H9 (cell line): ENCODE measurements at regions not wholly inside any gene's neighbourhood (a gene's known extent, or its start where the extent isn't known, plus 50 kb on each side); places are given as distances from the start of the nearest gene placed in this dataset.

Source experiments
- DNase-seq: peaks from one replicate; pipeline ENCODE4 v3.0.0-alpha.2; 2017
- H2AFZ ChIP-seq: one replicate; pipeline ENCODE4 v1.6.1; 2013; ENCODE audit warnings: mild to moderate bottlenecking, low read length, control low read depth, moderate library complexity
- H2AK5ac ChIP-seq: 2 replicates; pipeline ENCODE4 v1.6.1; 2013; ENCODE audit warnings: low read length, control low read depth, mixed read lengths; ENCODE audit not compliant: insufficient read length
- H2BK120ac ChIP-seq: one replicate; pipeline ENCODE4 v1.6.1; 2013; ENCODE audit warnings: low read depth, mild to moderate bottlenecking, low read length, control low read depth, inconsistent platforms; ENCODE audit not compliant: poor library complexity, severe bottlenecking
- H2BK12ac ChIP-seq: 2 replicates; pipeline ENCODE4 v1.6.1; 2013; ENCODE audit warnings: low read length, control low read depth, mixed read lengths, low read depth; ENCODE audit not compliant: insufficient read length
- H2BK15ac ChIP-seq: 2 replicates; pipeline ENCODE4 v1.6.1; 2013; ENCODE audit warnings: low read depth, low read length, control low read depth
- H2BK20ac ChIP-seq: one replicate; pipeline ENCODE4 v1.6.1; 2013; ENCODE audit warnings: low read depth, mild to moderate bottlenecking, low read length, control low read depth, inconsistent platforms; ENCODE audit not compliant: poor library complexity, severe bottlenecking
- H2BK5ac ChIP-seq: 2 replicates; pipeline ENCODE4 v1.6.1; 2013; ENCODE audit warnings: low read length, control low read depth, mixed read lengths; ENCODE audit not compliant: insufficient read length
- H3K14ac ChIP-seq: 2 replicates; pipeline ENCODE4 v1.6.1; 2013; ENCODE audit warnings: low read length, control low read depth; ENCODE audit not compliant: insufficient read depth
- H3K18ac ChIP-seq: 2 replicates; pipeline ENCODE4 v1.6.1; 2013; ENCODE audit warnings: low read depth, mild to moderate bottlenecking, mixed read lengths, low read length, control low read depth; ENCODE audit not compliant: insufficient read length
- H3K23ac ChIP-seq: 2 replicates; pipeline ENCODE4 v1.6.1; 2013; ENCODE audit warnings: low read length, control low read depth, mixed read lengths, low read depth; ENCODE audit not compliant: insufficient read length
- H3K23me2 ChIP-seq: 2 replicates; pipeline ENCODE4 v1.6.1; 2013; ENCODE audit warnings: low read depth, mild to moderate bottlenecking, mixed read lengths, low read length, control low read depth; ENCODE audit not compliant: insufficient read length, poor library complexity, severe bottlenecking
- H3K27ac ChIP-seq: 2 replicates; pipeline ENCODE4 v1.5.1; 2013; ENCODE audit warnings: low read length, control low read depth, mixed read lengths, low read depth; ENCODE audit not compliant: insufficient read length
- H3K27me3 ChIP-seq: 2 replicates; pipeline ENCODE4 v1.6.1; 2013; ENCODE audit warnings: low read length, control low read depth, inconsistent platforms; ENCODE audit not compliant: insufficient read depth
- H3K4ac ChIP-seq: 2 replicates; pipeline ENCODE4 v1.6.1; 2013; ENCODE audit warnings: low read depth, mild to moderate bottlenecking, control low read depth, inconsistent platforms, low read length, moderate library complexity
- H3K4me1 ChIP-seq: 2 replicates; pipeline ENCODE4 v1.6.1; 2013; ENCODE audit warnings: low read length, control low read depth, inconsistent platforms; ENCODE audit not compliant: insufficient read depth
- H3K4me2 ChIP-seq: 2 replicates; pipeline ENCODE4 v1.6.1; 2013; ENCODE audit warnings: low read length, control low read depth, mixed read lengths; ENCODE audit not compliant: insufficient read length, insufficient read depth
- H3K56ac ChIP-seq: 2 replicates; pipeline ENCODE4 v1.6.1; 2013; ENCODE audit warnings: low read depth, mild to moderate bottlenecking, mixed read lengths, low read length, control low read depth; ENCODE audit not compliant: insufficient read length
- H3K79me1 ChIP-seq: 2 replicates; pipeline ENCODE4 v1.6.1; 2013; ENCODE audit warnings: low read depth, mild to moderate bottlenecking, moderate library complexity, low read length, control low read depth, inconsistent platforms; ENCODE audit not compliant: insufficient read depth, poor library complexity, severe bottlenecking
- H3K79me2 ChIP-seq: 2 replicates; pipeline ENCODE4 v1.6.1; 2013; ENCODE audit warnings: low read length, control low read depth, inconsistent platforms; ENCODE audit not compliant: insufficient read depth
- H3K9ac ChIP-seq: 2 replicates; pipeline ENCODE4 v1.6.1; 2013; ENCODE audit warnings: low read length, control low read depth, mixed read lengths; ENCODE audit not compliant: insufficient read length; ENCODE audit errors: extremely low read depth
- H3K9me3 ChIP-seq: one replicate; pipeline ENCODE4 v1.6.1; 2013; ENCODE audit warnings: low read depth, low read length, inconsistent platforms; ENCODE audit not compliant: control insufficient read depth
- H3T11ph ChIP-seq: one replicate; pipeline ENCODE4 v1.6.1; 2013; ENCODE audit warnings: mild to moderate bottlenecking, low read length, control low read depth, inconsistent platforms
- H4K20me1 ChIP-seq: one replicate; pipeline ENCODE4 v1.6.1; 2013; ENCODE audit not compliant: control insufficient read depth, insufficient read length, insufficient read depth
- H4K5ac ChIP-seq: 2 replicates; pipeline ENCODE4 v1.6.1; 2013; ENCODE audit warnings: low read depth, mild to moderate bottlenecking, mixed read lengths, low read length, control low read depth; ENCODE audit not compliant: insufficient read length
- H4K8ac ChIP-seq: replicated peaks from 2 replicates; pipeline ENCODE4 v1.6.1; 2013; ENCODE audit warnings: low read length, control low read depth, mixed read lengths, low read depth; ENCODE audit not compliant: insufficient read length
- H4K91ac ChIP-seq: 2 replicates; pipeline ENCODE4 v1.6.1; 2013; ENCODE audit warnings: low read depth, mild to moderate bottlenecking, moderate library complexity, mixed read lengths, low read length, control low read depth; ENCODE audit not compliant: insufficient read length
- H3K27ac Mint-ChIP-seq, 3 experiments: 2 replicates in 2 of 3; 3 replicates in 1 of 3; pipeline ENCODE4 v1.8.0; 2020 to 2021; ENCODE audit warnings: mixed read lengths in 3 of 3, mild to moderate bottlenecking in 1 of 3, moderate library complexity in 1 of 3
- H3K27me3 Mint-ChIP-seq: 2 replicates; pipeline ENCODE4 v1.8.0; 2021; ENCODE audit warnings: low read depth, mild to moderate bottlenecking, moderate library complexity, mixed read lengths
- H3K36me3 Mint-ChIP-seq, 3 experiments: 2 replicates in 2 of 3; 3 replicates in 1 of 3; pipeline ENCODE4 v1.8.0; 2020 to 2021; ENCODE audit warnings: low read depth in 3 of 3, mixed read lengths in 3 of 3; ENCODE audit not compliant: insufficient read depth in 1 of 3
- H3K4me1 Mint-ChIP-seq, 2 experiments: 2 replicates each; pipeline ENCODE4 v1.8.0; 2020; ENCODE audit warnings: mixed read lengths in 2 of 2
- H3K4me3 Mint-ChIP-seq, 2 experiments: 2 replicates in 1 of 2; 3 replicates in 1 of 2; pipeline ENCODE4 v1.8.0; 2020 to 2021; ENCODE audit warnings: mild to moderate bottlenecking in 2 of 2, mixed read lengths in 2 of 2, moderate library complexity in 1 of 2
- H3K9me3 Mint-ChIP-seq, 2 experiments: 2 replicates in 1 of 2; 3 replicates in 1 of 2; pipeline ENCODE4 v1.8.0; 2020; ENCODE audit warnings: mild to moderate bottlenecking in 2 of 2, mixed read lengths in 2 of 2, moderate library complexity in 1 of 2
- WGBS: extraction: QIAGEN DNeasy Blood & Tissue Kit; methylation state at CpG from one replicate; pipeline ENCODE4 v1.1.7; 2013; ENCODE audit warnings: missing lambda C conversion rate, low lambda C conversion rate, mixed read lengths; ENCODE audit not compliant: insufficient read length; ENCODE audit errors: extremely low coverage; 5-methylcytosine and 5-hydroxymethylcytosine counted together
- TF ChIP-seq, protein P1 (sequence below): fragments of 200-600 bp; sonication (generic); conservative IDR thresholded peaks from 3 replicates; pipeline ENCODE4 v1.8.0; 2021; ENCODE audit warnings: antibody characterized with exemption, mild to moderate bottlenecking

DNA sequence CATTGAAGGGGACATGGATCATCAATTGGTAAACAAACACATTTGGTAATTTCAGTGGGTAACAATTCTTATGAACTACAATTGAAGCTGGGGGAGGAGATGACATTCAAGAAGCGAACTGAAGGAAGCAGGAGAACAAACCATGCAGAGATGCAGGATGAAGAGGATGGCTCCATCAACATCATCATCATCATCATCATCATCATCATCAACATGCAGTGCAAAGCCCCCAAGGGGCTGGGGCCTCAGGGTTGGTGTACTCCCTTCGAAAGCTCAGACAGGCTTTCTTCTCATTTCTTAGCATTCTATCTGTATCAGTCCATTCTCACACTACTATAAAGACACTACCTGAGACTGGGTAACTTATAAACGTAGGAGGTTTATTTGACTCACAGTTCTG is 105.8 kb downstream of the DUSP10 start:
- no peak overlapping the region for H3T11ph ChIP-seq
- no peak overlapping the region for H4K8ac ChIP-seq
- H2BK5ac ChIP-seq: no peak overlapping the region
- H4K91ac ChIP-seq: no peak overlapping the region
- no peak overlapping the region for H2BK15ac ChIP-seq
- H3K23me2 ChIP-seq: no peaks in the 10 kb centered on the region
- no CpG with 5 or more reads among the region's 3 CpGs for WGBS
- no peak overlapping the region for H2BK20ac ChIP-seq
- H2BK120ac ChIP-seq: no peak overlapping the region
- no peak overlapping the region for H3K4ac ChIP-seq
- H2AFZ ChIP-seq: no peak overlapping the region
- H3K79me1 ChIP-seq: no peaks in the 10 kb centered on the region
- no peaks in the 10 kb centered on the region for H3K9me3 ChIP-seq
- H3K9ac ChIP-seq: no peak overlapping the region
- H3K4me1 Mint-ChIP-seq: no peaks in the 10 kb centered on the region; a peak in 1 of 4 replicates
- no peak overlapping the region for H3K23ac ChIP-seq
- no peak overlapping the region for H3K27ac Mint-ChIP-seq
- H3K9me3 Mint-ChIP-seq: no peaks in the 10 kb centered on the region
- H3K27me3 Mint-ChIP-seq: no peaks in the 10 kb centered on the region
- H2BK12ac ChIP-seq: no peak overlapping the region
- H2AK5ac ChIP-seq: no peak overlapping the region
- H4K20me1 ChIP-seq: no peaks in the 10 kb centered on the region
- H4K5ac ChIP-seq: no peak overlapping the region
- no peak overlapping the region for H3K4me3 Mint-ChIP-seq
- H3K18ac ChIP-seq: no peak overlapping the region
- no peak overlapping the region for H3K14ac ChIP-seq
- no peaks in the 10 kb centered on the region for H3K27me3 ChIP-seq
- no peak overlapping the region for H3K27ac ChIP-seq
- TF ChIP-seq, protein P1, sequence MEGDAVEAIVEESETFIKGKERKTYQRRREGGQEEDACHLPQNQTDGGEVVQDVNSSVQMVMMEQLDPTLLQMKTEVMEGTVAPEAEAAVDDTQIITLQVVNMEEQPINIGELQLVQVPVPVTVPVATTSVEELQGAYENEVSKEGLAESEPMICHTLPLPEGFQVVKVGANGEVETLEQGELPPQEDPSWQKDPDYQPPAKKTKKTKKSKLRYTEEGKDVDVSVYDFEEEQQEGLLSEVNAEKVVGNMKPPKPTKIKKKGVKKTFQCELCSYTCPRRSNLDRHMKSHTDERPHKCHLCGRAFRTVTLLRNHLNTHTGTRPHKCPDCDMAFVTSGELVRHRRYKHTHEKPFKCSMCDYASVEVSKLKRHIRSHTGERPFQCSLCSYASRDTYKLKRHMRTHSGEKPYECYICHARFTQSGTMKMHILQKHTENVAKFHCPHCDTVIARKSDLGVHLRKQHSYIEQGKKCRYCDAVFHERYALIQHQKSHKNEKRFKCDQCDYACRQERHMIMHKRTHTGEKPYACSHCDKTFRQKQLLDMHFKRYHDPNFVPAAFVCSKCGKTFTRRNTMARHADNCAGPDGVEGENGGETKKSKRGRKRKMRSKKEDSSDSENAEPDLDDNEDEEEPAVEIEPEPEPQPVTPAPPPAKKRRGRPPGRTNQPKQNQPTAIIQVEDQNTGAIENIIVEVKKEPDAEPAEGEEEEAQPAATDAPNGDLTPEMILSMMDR: no peak
- no peaks in the 10 kb centered on the region for H3K4me1 ChIP-seq
- no peaks in the 10 kb centered on the region for H3K36me3 Mint-ChIP-seq
- DNase-seq: no peak
- H3K79me2 ChIP-seq: no peaks in the 10 kb centered on the region
- no peak overlapping the region for H3K4me2 ChIP-seq
- no peak overlapping the region for H3K56ac ChIP-seq
